IMR-90 (cell line): ENCODE measurements at regions not wholly inside any gene's neighbourhood (a gene's known extent, or its start where the extent isn't known, plus 50 kb on each side); places are given as distances from the start of the nearest gene placed in this dataset.
"Not testable (repeated sequence)": the region's sequence is repeated elsewhere in the genome, so short reads cannot be mapped to it uniquely, and the experiment has no call there.

ENCODE experiments used
- ATAC-seq: fragments of 200-7000 bp; cut with Tn5 transposase; 2 replicates; pipeline ENCODE4 v1.9.1; 2020; ENCODE audit warnings: low read depth, mild to moderate bottlenecking, moderate library complexity
- BruUV-seq: library from RNA; stranded (reverse); fragments of 400-500 nt; replicated peaks from 2 replicates; lab custom pipeline; 2021; lab: Mats Ljungman, UMichigan
- CTCF ChIA-PET: fragments of 300-600 bp; formaldehyde crosslinking; extraction: SDS; loops from one replicate; lab custom pipeline; 2021; ENCODE audit warnings: antibody characterized with exemption; lab: Yijun Ruan, JAX
- POLR2A ChIA-PET: fragments of 300-600 bp; sonication (Branson Sonifier 250); formaldehyde crosslinking; loops from one replicate; lab custom pipeline; 2022; ENCODE audit warnings: antibody characterized with exemption; ENCODE audit not compliant: unreplicated experiment; lab: Charles Lee
- DNase-seq: peaks from one replicate; pipeline ENCODE4 v3.0.0; 2013
- H2AFZ ChIP-seq: replicated peaks from 2 replicates; pipeline ENCODE3; 2013; ENCODE audit warnings: low read length, mild to moderate bottlenecking; ENCODE audit not compliant: poor library complexity
- H2AK5ac ChIP-seq: 2 replicates; pipeline ENCODE4 v1.6.1; 2013; ENCODE audit warnings: low read depth, low read length, inconsistent platforms
- H2AK9ac ChIP-seq: replicated peaks from 2 replicates; pipeline ENCODE3; 2013; ENCODE audit warnings: mild to moderate bottlenecking, low read depth, low read length, moderate library complexity; ENCODE audit not compliant: poor library complexity
- H2BK120ac ChIP-seq: 2 replicates; pipeline ENCODE4 v1.6.1; 2013; ENCODE audit warnings: low read depth, low read length, inconsistent platforms
- H2BK15ac ChIP-seq: 3 replicates; pipeline ENCODE4 v1.6.1; 2013; ENCODE audit warnings: low read depth, low read length, inconsistent platforms
- H2BK20ac ChIP-seq: 2 replicates; pipeline ENCODE4 v1.6.1; 2013; ENCODE audit warnings: low read depth, mild to moderate bottlenecking, inconsistent platforms, low read length, moderate library complexity
- H2BK5ac ChIP-seq: 2 replicates; pipeline ENCODE4 v1.6.1; 2013; ENCODE audit warnings: mild to moderate bottlenecking, low read depth, low read length, inconsistent platforms; ENCODE audit not compliant: poor library complexity, severe bottlenecking
- H3K14ac ChIP-seq: replicated peaks from 2 replicates; pipeline ENCODE4 v1.6.1; 2013; ENCODE audit warnings: low read depth, low read length, inconsistent platforms
- H3K18ac ChIP-seq: 2 replicates; pipeline ENCODE4 v1.6.1; 2013; ENCODE audit warnings: low read depth, low read length, control low read depth
- H3K23ac ChIP-seq: 2 replicates; pipeline ENCODE4 v1.6.1; 2013; ENCODE audit warnings: low read depth, low read length, inconsistent platforms
- H3K27ac ChIP-seq: 2 replicates; pipeline ENCODE4 v1.5.1; 2013; ENCODE audit warnings: mild to moderate bottlenecking, control low read depth, low read length; ENCODE audit not compliant: insufficient read depth
- H3K27me3 ChIP-seq: 2 replicates; pipeline ENCODE4 v1.6.1; 2013; ENCODE audit warnings: low read length; ENCODE audit not compliant: control insufficient read depth, insufficient read depth
- H3K36me3 ChIP-seq: 2 replicates; pipeline ENCODE4 v1.6.1; 2013; ENCODE audit warnings: low read length, mixed read lengths; ENCODE audit not compliant: control insufficient read depth, insufficient read depth
- H3K4ac ChIP-seq: 2 replicates; pipeline ENCODE4 v1.6.1; 2013; ENCODE audit warnings: low read depth, low read length, inconsistent platforms
- H3K4me1 ChIP-seq: 2 replicates; pipeline ENCODE4 v1.6.1; 2013; ENCODE audit warnings: low read length, mixed read lengths; ENCODE audit not compliant: control insufficient read depth, insufficient read depth
- H3K4me2 ChIP-seq: 2 replicates; pipeline ENCODE4 v1.6.1; 2013; ENCODE audit warnings: low read depth, mild to moderate bottlenecking, control low read depth, low read length, moderate library complexity
- H3K4me3 ChIP-seq: 2 replicates; pipeline ENCODE4 v1.5.1; 2013; ENCODE audit warnings: low read depth, mild to moderate bottlenecking, control low read depth, low read length, moderate library complexity; ENCODE audit not compliant: insufficient read depth
- H3K56ac ChIP-seq: 2 replicates; pipeline ENCODE4 v1.6.1; 2013; ENCODE audit warnings: low read length, inconsistent platforms; ENCODE audit not compliant: insufficient read depth; ENCODE audit errors: extremely low read depth
- H3K79me1 ChIP-seq, 2 experiments: 2 replicates each; pipeline ENCODE4 v1.6.1; 2013; ENCODE audit warnings: low read length in 2 of 2, inconsistent platforms in 1 of 2, low read depth in 1 of 2
- H3K9ac ChIP-seq: 2 replicates; pipeline ENCODE4 v1.6.1; 2013; ENCODE audit warnings: low read depth, low read length, control low read depth
- H3K9me1 ChIP-seq: 2 replicates; pipeline ENCODE4 v1.6.1; 2013; ENCODE audit warnings: low read length, inconsistent platforms; ENCODE audit not compliant: insufficient read depth
- H3K9me3 ChIP-seq: 2 replicates; pipeline ENCODE4 v1.6.1; 2013; ENCODE audit warnings: low read length; ENCODE audit not compliant: control insufficient read depth, insufficient read depth
- H4K20me1 ChIP-seq: 2 replicates; pipeline ENCODE4 v1.6.1; 2013; ENCODE audit warnings: low read length, inconsistent platforms; ENCODE audit not compliant: insufficient read depth
- H4K5ac ChIP-seq: 2 replicates; pipeline ENCODE4 v1.6.1; 2013; ENCODE audit warnings: mild to moderate bottlenecking, low read depth, low read length, control low read depth
- H4K8ac ChIP-seq, 2 experiments: 2 replicates each; pipeline ENCODE4 v1.6.1; 2013; ENCODE audit warnings: low read depth in 2 of 2, low read length in 2 of 2, control low read depth in 1 of 2, inconsistent platforms in 1 of 2
- H4K91ac ChIP-seq: 2 replicates; pipeline ENCODE4 v1.6.1; 2013; ENCODE audit warnings: low read depth, low read length, inconsistent platforms; ENCODE audit not compliant: insufficient read depth
- WGBS, 2 experiments: methylation state at CpG; one replicate each; pipeline versions ENCODE4 v1.1.5 to v1.1.7; 2013; ENCODE audit warnings: missing lambda C conversion rate in 2 of 2; ENCODE audit not compliant: insufficient read length in 1 of 2; ENCODE audit errors: extremely low coverage in 2 of 2; 5-methylcytosine and 5-hydroxymethylcytosine counted together
- dilution Hi-C: fragments of 300-500 bp; cut with HindIII; formaldehyde crosslinking; loops from one replicate; pipeline ENCODE4 v1.14.3; 2018; ENCODE audit warnings: low sequenced_read_pairs; ENCODE audit not compliant: unreplicated experiment
- in situ Hi-C: fragments of 300-500 bp; cut with MboI; formaldehyde crosslinking; loops from 3 replicates; pipeline ENCODE4 v1.14.3; 2019; ENCODE audit warnings: low sequenced_read_pairs, inconsistent platforms, mixed read lengths
- intact Hi-C: fragments of 100-400 bp; cut with micrococcal nuclease; formaldehyde crosslinking; loops from 2 replicates; pipeline ENCODE4 v1.10.0; 2022

DNA sequence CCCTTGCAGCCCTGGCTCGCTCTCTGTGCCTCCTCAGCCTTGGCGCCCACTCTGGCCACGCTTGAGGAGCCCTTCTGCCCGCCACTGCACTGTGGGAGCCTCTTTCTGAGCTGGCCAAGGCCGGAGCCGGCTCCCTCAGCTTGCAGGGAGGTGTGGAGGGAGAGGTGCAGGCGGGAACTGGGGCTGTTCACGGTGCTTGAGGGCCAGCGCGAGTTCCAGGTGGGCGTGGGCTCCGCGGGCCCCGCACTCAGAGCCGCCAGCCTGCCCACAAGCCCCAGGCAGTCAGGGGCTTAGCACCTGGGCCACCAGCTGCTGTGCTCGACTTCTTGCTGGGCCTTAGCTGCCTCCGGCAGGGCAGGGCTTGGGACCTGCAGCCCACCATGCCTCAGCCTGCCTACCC is 861.5 kb upstream of the TPTE start:
- WGBS, 2 experiments: no CpG with 5 or more reads among the region's 17 CpGs
- H2BK20ac ChIP-seq, H3K27ac ChIP-seq, H2AFZ ChIP-seq, H3K14ac ChIP-seq, H3K9ac ChIP-seq, dilution Hi-C loops, DNase-seq, H3K36me3 ChIP-seq, H3K79me1 ChIP-seq, H3K56ac ChIP-seq, H2AK9ac ChIP-seq, H2BK120ac ChIP-seq, BruUV-seq, H4K20me1 ChIP-seq, POLR2A ChIA-PET, ATAC-seq, H3K4me2 ChIP-seq, H4K8ac ChIP-seq, in situ Hi-C loops, H4K91ac ChIP-seq, H2BK15ac ChIP-seq, H3K18ac ChIP-seq, CTCF ChIA-PET, H3K4ac ChIP-seq, H4K5ac ChIP-seq, H2AK5ac ChIP-seq, H3K4me1 ChIP-seq, H3K27me3 ChIP-seq, H2BK5ac ChIP-seq, H3K9me1 ChIP-seq, intact Hi-C loops, H3K4me3 ChIP-seq, H3K23ac ChIP-seq: not testable (repeated sequence)
- H3K9me3 ChIP-seq: peaks cover 11% of the 10 kb centered on the region

GRCh38 chr21:9663914-9664729 is 857.3 kb upstream of the TPTE start:
- in situ Hi-C loops, H4K8ac ChIP-seq, H2BK120ac ChIP-seq, H2BK15ac ChIP-seq, H2AK9ac ChIP-seq, H3K9me1 ChIP-seq, H3K27me3 ChIP-seq, CTCF ChIA-PET, BruUV-seq, H3K79me1 ChIP-seq, H3K4me1 ChIP-seq, intact Hi-C loops, ATAC-seq, H3K9me3 ChIP-seq, H2BK5ac ChIP-seq, H3K4me2 ChIP-seq, H3K36me3 ChIP-seq, H3K9ac ChIP-seq, H3K18ac ChIP-seq, H3K14ac ChIP-seq, H2AK5ac ChIP-seq, dilution Hi-C loops, H3K4ac ChIP-seq, H3K4me3 ChIP-seq, H4K20me1 ChIP-seq, H3K56ac ChIP-seq, H4K5ac ChIP-seq, H3K23ac ChIP-seq, H3K27ac ChIP-seq, H2AFZ ChIP-seq, POLR2A ChIA-PET, H2BK20ac ChIP-seq, H4K91ac ChIP-seq, DNase-seq: not testable (repeated sequence)
- no CpG with 5 or more reads among the region's 18 CpGs for WGBS, 2 experiments
